B cell (primary cell): ENCODE measurements at regions not wholly inside any gene's neighbourhood (a gene's known extent, or its start where the extent isn't known, plus 50 kb on each side); places are given as distances from the start of the nearest gene placed in this dataset.

Experiments
- ATAC-seq: fragments of 200-7000 bp; cut with Tn5 transposase; one replicate; pipeline ENCODE4 v1.10.0; 2021; ENCODE audit warnings: low read depth, mild to moderate bottlenecking, moderate number of reproducible peaks, moderate library complexity
- CTCF ChIA-PET: fragments of 350-600 bp; sonication (Branson Sonifier 250); formaldehyde crosslinking; loops from one replicate; lab custom pipeline; 2021; ENCODE audit warnings: antibody characterized with exemption, inconsistent platforms; lab: Charles Lee
- POLR2A ChIA-PET: fragments of 350-600 bp; sonication (Branson Sonifier 250); formaldehyde crosslinking; loops from one replicate; lab custom pipeline; 2021; ENCODE audit warnings: antibody characterized with exemption; lab: Charles Lee
- DNase-seq: peaks from one replicate; pipeline ENCODE4 v3.0.0; 2013
- H2AFZ ChIP-seq: 2 replicates; pipeline ENCODE4 v1.6.1; 2012; ENCODE audit warnings: mild to moderate bottlenecking, low read depth, low read length; ENCODE audit not compliant: insufficient read depth, poor library complexity, severe bottlenecking
- H3K27ac ChIP-seq, 2 donors: 1 replicate in 1 of 2; 2 replicates in 1 of 2; pipeline ENCODE4 v1.5.1; 2012 to 2013; ENCODE audit warnings: low read length in 2 of 2, mild to moderate bottlenecking in 2 of 2, moderate library complexity in 1 of 2
- H3K27me3 ChIP-seq, 4 experiments: fragments of 200-600 bp in 1 of 4; sonication (generic) in 1 of 4; replicated peaks in 1 of 4; 1 replicate in 2 of 4; 2 replicates in 2 of 4; pipeline versions ENCODE4 v1.6.1 to v1.7.0; 2013 to 2016; ENCODE audit warnings: low read length in 3 of 4, mild to moderate bottlenecking in 2 of 4, mixed read lengths in 1 of 4, moderate library complexity in 1 of 4; ENCODE audit not compliant: insufficient read depth in 4 of 4, control insufficient read depth in 3 of 4; ENCODE audit errors: control extremely low read depth in 1 of 4
- H3K36me3 ChIP-seq, 2 experiments: replicated peaks in 1 of 2; 1 replicate in 1 of 2; 2 replicates in 1 of 2; pipeline versions ENCODE4 v1.6.1 to v1.7.1; 2013; ENCODE audit warnings: low read length in 1 of 2; ENCODE audit not compliant: insufficient read depth in 2 of 2, control insufficient read depth in 1 of 2; ENCODE audit errors: control extremely low read depth in 1 of 2, extremely low read depth in 1 of 2
- H3K4me1 ChIP-seq, 2 donors: fragments of 200-600 bp in 1 of 2; sonication (generic) in 1 of 2; 1 replicate in 1 of 2; 2 replicates in 1 of 2; pipeline versions ENCODE4 v1.5.1 to v1.6.1; 2013 to 2017; ENCODE audit warnings: low read length in 2 of 2; ENCODE audit not compliant: control insufficient read depth in 2 of 2, insufficient read depth in 2 of 2
- H3K4me2 ChIP-seq: replicated peaks from 2 replicates; pipeline ENCODE3; 2012; ENCODE audit warnings: mild to moderate bottlenecking, low read depth, low read length; ENCODE audit not compliant: poor library complexity, severe bottlenecking
- H3K4me3 ChIP-seq, 5 experiments: fragments of 200-600 bp in 1 of 5; sonication (generic) in 1 of 5; 1 replicate in 3 of 5; 2 replicates in 2 of 5; pipeline versions ENCODE4 v1.5.1 to v1.7.0; 2011 to 2016; ENCODE audit warnings: low read length in 4 of 5, mild to moderate bottlenecking in 4 of 5, low read depth in 2 of 5, control low read depth in 1 of 5, moderate library complexity in 1 of 5; ENCODE audit not compliant: insufficient read depth in 1 of 5; ENCODE audit errors: control extremely low read depth in 1 of 5, extremely low read depth in 1 of 5
- H3K79me2 ChIP-seq: fragments of 200-600 bp; sonication (generic); one replicate; pipeline ENCODE4 v1.6.0; 2016; ENCODE audit warnings: low read length; ENCODE audit not compliant: control insufficient read depth, insufficient read depth
- H3K9ac ChIP-seq: fragments of 200-600 bp; sonication (generic); 2 replicates; pipeline ENCODE4 v1.6.1; 2017; ENCODE audit warnings: mild to moderate bottlenecking, low read length, moderate library complexity
- H3K9me3 ChIP-seq, 3 donors: one replicate each; pipeline versions ENCODE4 v1.6.1 to v1.7.1; 2013; ENCODE audit warnings: low read length in 2 of 3; ENCODE audit not compliant: control insufficient read depth in 2 of 3, insufficient read depth in 1 of 3; ENCODE audit errors: control extremely low read depth in 1 of 3
- H4K20me1 ChIP-seq: 2 replicates; pipeline ENCODE4 v1.6.0; 2012; ENCODE audit warnings: mild to moderate bottlenecking, low read length; ENCODE audit not compliant: insufficient read depth, control insufficient read depth, poor library complexity, severe bottlenecking
- H3K27ac Mint-ChIP-seq: one replicate; pipeline ENCODE4 v1.8.0; 2021; ENCODE audit warnings: mixed read lengths
- H3K27me3 Mint-ChIP-seq: one replicate; pipeline ENCODE4 v1.8.0; 2021; ENCODE audit warnings: mixed read lengths
- H3K4me1 Mint-ChIP-seq: one replicate; pipeline ENCODE4 v1.8.0; 2021; ENCODE audit warnings: mixed read lengths
- H3K4me3 Mint-ChIP-seq: one replicate; pipeline ENCODE4 v1.8.0; 2021; ENCODE audit warnings: mixed read lengths
- H3K9me3 Mint-ChIP-seq: one replicate; pipeline ENCODE4 v1.8.0; 2022; ENCODE audit warnings: mixed read lengths; ENCODE audit not compliant: insufficient read depth
- CTCF ChIP-seq: fragments of 200-600 bp; IDR thresholded peaks from one replicate; pipeline ENCODE4 v1.8.0; 2022; ENCODE audit warnings: antibody characterized with exemption, mild to moderate bottlenecking
- EZH2 ChIP-seq: IDR thresholded peaks from 2 replicates; pipeline ENCODE4 v1.6.1; 2012; ENCODE audit warnings: borderline replicate concordance, low read depth, mild to moderate bottlenecking, moderate library complexity, low read length; ENCODE audit not compliant: insufficient read depth, poor library complexity, severe bottlenecking
- WGBS: methylation state at CpG from one replicate; pipeline ENCODE4 v1.1.5; 2013; ENCODE audit warnings: missing lambda C conversion rate; ENCODE audit not compliant: insufficient coverage; 5-methylcytosine and 5-hydroxymethylcytosine counted together
- intact Hi-C: fragments of 100-400 bp; cut with micrococcal nuclease; formaldehyde crosslinking; loops from one replicate; pipeline ENCODE4 v1.10.0; 2022

GRCh38 chr3:157918402-157918801 lies 187.8 kb downstream of the SHOX2 start:
- Mint-ChIP-seq H3K27ac (no peak overlapping the region), H3K9me3 (no peaks in the 10 kb centered on the region), H3K4me1 (no peaks in the 10 kb centered on the region), H3K27me3 (no peaks in the 10 kb centered on the region), H3K4me3 (no peak overlapping the region)
- Histone ChIP-seq H4K20me1 (no peaks in the 10 kb centered on the region), H3K4me2 (no peak overlapping the region), H2AFZ (no peak overlapping the region), H3K27ac (no peak overlapping the region), H3K9ac (no peak overlapping the region), H3K4me3 (no peak overlapping the region), H3K9me3 (no peaks in the 10 kb centered on the region), H3K79me2 (no peaks in the 10 kb centered on the region), H3K4me1 (no peaks in the 10 kb centered on the region), H3K27me3 (no peaks in the 10 kb centered on the region), H3K36me3 (no peaks in the 10 kb centered on the region)
- TF ChIP-seq CTCF (no peak), EZH2 (no peak)
- WGBS: 71% methylated on average over 1 of the region's 3 CpGs
- POLR2A ChIA-PET: no interaction called here
- no peak for DNase-seq
- no peak for ATAC-seq
- CTCF ChIA-PET: no interaction called here
- intact Hi-C loops: no loop called here

GRCh38 chr3:157916672-157917071 lies 189.5 kb downstream of the SHOX2 start:
- no peak overlapping the region for H3K27ac ChIP-seq
- Mint-ChIP-seq H3K27me3 (no peaks in the 10 kb centered on the region), H3K9me3 (no peaks in the 10 kb centered on the region), H3K4me1 (no peaks in the 10 kb centered on the region), H3K4me3 (no peak overlapping the region), H3K27ac (no peak overlapping the region)
- no peak overlapping the region for H3K4me2 ChIP-seq
- no peak for ATAC-seq
- H3K27me3 ChIP-seq: no peaks in the 10 kb centered on the region
- H3K4me1 ChIP-seq: no peaks in the 10 kb centered on the region
- intact Hi-C loops: no loop called here
- no peak overlapping the region for H3K4me3 ChIP-seq
- ChIA-PET CTCF (no interaction called here), POLR2A (no interaction called here)
- no peaks in the 10 kb centered on the region for H3K79me2 ChIP-seq
- no peak for DNase-seq
- 100% methylated on average over 1 of the region's 3 CpGs for WGBS
- no peaks in the 10 kb centered on the region for H3K9me3 ChIP-seq
- H3K9ac ChIP-seq: no peak overlapping the region
- TF ChIP-seq CTCF (no peak), EZH2 (no peak)
- no peaks in the 10 kb centered on the region for H3K36me3 ChIP-seq
- no peak overlapping the region for H2AFZ ChIP-seq
- no peaks in the 10 kb centered on the region for H4K20me1 ChIP-seq
